Prostate gland (tissue), 2 donors: ENCODE measurements at regions not wholly inside any gene's neighbourhood (a gene's known extent, or its start where the extent isn't known, plus 50 kb on each side); places are given as distances from the start of the nearest gene placed in this dataset.
A peak's percentile ranks its signal among the peaks of the same experiment; 100 is the strongest.

ENCODE experiments used
- DNase-seq: peaks from one replicate; pipeline ENCODE4 v3.0.0-alpha.2; 2019; ENCODE audit warnings: low spot score
- H3K27ac ChIP-seq, 2 donors: fragments of 200-600 bp; sonication (generic); 2 replicates each; pipeline ENCODE4 v1.5.1; 2017 to 2019
- H3K27me3 ChIP-seq: fragments of 200-600 bp; sonication (generic); replicated peaks from 2 replicates; pipeline ENCODE4 v1.5.1; 2019; ENCODE audit not compliant: insufficient read depth
- H3K36me3 ChIP-seq, 2 donors: fragments of 200-600 bp; sonication (generic); 1 replicate in 1 of 2; 2 replicates in 1 of 2; pipeline versions ENCODE4 v1.5.1 to v1.8.1; 2017 to 2019
- H3K4me1 ChIP-seq: fragments of 200-600 bp; sonication (generic); replicated peaks from 2 replicates; pipeline ENCODE4 v1.5.1; 2019
- H3K4me3 ChIP-seq, 2 donors: fragments of 200-600 bp; sonication (generic); 2 replicates each; pipeline ENCODE4 v1.5.1; 2017 to 2019
- H3K9me3 ChIP-seq: fragments of 200-600 bp; sonication (generic); 2 replicates; pipeline ENCODE4 v1.5.1; 2017
- CTCF ChIP-seq, 4 experiments: fragments of 200-600 bp in 2 of 4; fragments of 450-650 bp in 2 of 4; sonication (generic) in 2 of 4; IDR thresholded peaks; 1 replicate in 3 of 4; 2 replicates in 1 of 4; pipeline ENCODE4 v1.5.1; 2016 to 2019; ENCODE audit warnings: antibody characterized with exemption in 4 of 4, mild to moderate bottlenecking in 2 of 4, moderate library complexity in 2 of 4
- POLR2A ChIP-seq: fragments of 450-650 bp; IDR thresholded peaks from one replicate; pipeline ENCODE4 v1.6.1; 2016; ENCODE audit warnings: antibody characterized with exemption, mild to moderate bottlenecking
- POLR2AphosphoS5 ChIP-seq: sonication (generic); formaldehyde crosslinking; IDR thresholded peaks from one replicate; pipeline ENCODE4 v1.6.1; 2017; ENCODE audit warnings: antibody characterized with exemption
- WGBS: methylation state at CpG from one replicate; pipeline ENCODE4 v1.1.5; 2018; 5-methylcytosine and 5-hydroxymethylcytosine counted together
- intact Hi-C: fragments of 100-400 bp; cut with DNase I; formaldehyde crosslinking; loops from one replicate; pipeline ENCODE4 v1.14.2; 2022

GRCh38 chr5:60374409-60374808 lies 325.6 kb downstream of the DEPDC1B start:
- TF ChIP-seq POLR2AphosphoS5: no peak
- TF ChIP-seq CTCF (IDR thresholded peaks at IDR 0.05): no peak
- TF ChIP-seq POLR2A: no peak
- no peaks in the 10 kb centered on the region for H3K9me3 ChIP-seq
- H3K4me1 ChIP-seq: no peaks in the 10 kb centered on the region
- DNase-seq: no peak
- no peaks in the 10 kb centered on the region for H3K36me3 ChIP-seq
- intact Hi-C loops: no loop called here
- H3K27me3 ChIP-seq: no peaks in the 10 kb centered on the region
- no peak overlapping the region for H3K4me3 ChIP-seq
- no peak overlapping the region for H3K27ac ChIP-seq
- 78% methylated on average over 5 of the region's 5 CpGs for WGBS

- no peaks in the 10 kb centered on the region for H3K36me3 ChIP-seq
- no peaks in the 10 kb centered on the region for H3K4me1 ChIP-seq
- TF ChIP-seq POLR2A (no peak), POLR2AphosphoS5 (peak; percentile 39), CTCF (IDR thresholded peaks at IDR 0.05) (no peak)
- no peak overlapping the region for H3K4me3 ChIP-seq
- peak overlapping the region; percentile 10 to 53 for H3K27ac ChIP-seq
- 53% methylated on average over 7 of the region's 7 CpGs for WGBS
- H3K27me3 ChIP-seq: no peaks in the 10 kb centered on the region
- no peak for DNase-seq
- intact Hi-C loops: no loop called here
- no peaks in the 10 kb centered on the region for H3K9me3 ChIP-seq
These were observed 327.2 kb downstream of the DEPDC1B start for GRCh38 chr5:60372786-60373185.

- no peak for TF ChIP-seq POLR2A
- H3K4me3 ChIP-seq: no peak overlapping the region
- DNase-seq: no peak
- no peaks in the 10 kb centered on the region for H3K27me3 ChIP-seq
- no peaks in the 10 kb centered on the region for H3K4me1 ChIP-seq
- WGBS: 91% methylated on average over 7 of the region's 7 CpGs
- H3K27ac ChIP-seq: no peak overlapping the region
- H3K36me3 ChIP-seq: peaks cover 0 to 3% of the 10 kb centered on the region in 2 donors
- intact Hi-C loops: no loop called here
- H3K9me3 ChIP-seq: no peaks in the 10 kb centered on the region
These were observed 328.9 kb downstream of the DEPDC1B start for GRCh38 chr5:60371065-60371464.

- no peaks in the 10 kb centered on the region for H3K27me3 ChIP-seq
These were observed 329.5 kb downstream of the DEPDC1B start for GRCh38 chr5:60370508-60370907.

GRCh38 chr5:60369391-60369790 lies 330.6 kb downstream of the DEPDC1B start:
- Histone ChIP-seq H3K27ac (no peak overlapping the region), H3K36me3 (peaks cover 0 to 3% of the 10 kb centered on the region in 2 donors), H3K27me3 (no peaks in the 10 kb centered on the region), H3K4me1 (no peaks in the 10 kb centered on the region), H3K4me3 (no peak overlapping the region), H3K9me3 (no peaks in the 10 kb centered on the region)
- 96% methylated on average over 4 of the region's 4 CpGs for WGBS
- DNase-seq: no peak
- no peak for TF ChIP-seq POLR2AphosphoS5
- no peak for TF ChIP-seq POLR2A
- no peak for TF ChIP-seq CTCF (IDR thresholded peaks at IDR 0.05)
- intact Hi-C loops: no loop called here

More at GRCh38 chr5:60370508-60370907, 329.5 kb downstream of the DEPDC1B start:
- WGBS: 97% methylated on average over 5 of the region's 5 CpGs
- no peaks in the 10 kb centered on the region for H3K9me3 ChIP-seq
- DNase-seq: no peak
- intact Hi-C loops: no loop called here
- no peaks in the 10 kb centered on the region for H3K4me1 ChIP-seq
- peaks cover 0 to 3% of the 10 kb centered on the region in 2 donors for H3K36me3 ChIP-seq
- no peak overlapping the region for H3K27ac ChIP-seq
- no peak for TF ChIP-seq POLR2A
- TF ChIP-seq POLR2AphosphoS5: no peak
- TF ChIP-seq CTCF (IDR thresholded peaks at IDR 0.05): no peak
- no peak overlapping the region for H3K4me3 ChIP-seq
